ENCODE measurements at regions not wholly inside any gene's neighbourhood (a gene's known extent, or its start where the extent isn't known, plus 50 kb on each side); places are given as distances from the start of the nearest gene placed in this dataset.

DNA sequence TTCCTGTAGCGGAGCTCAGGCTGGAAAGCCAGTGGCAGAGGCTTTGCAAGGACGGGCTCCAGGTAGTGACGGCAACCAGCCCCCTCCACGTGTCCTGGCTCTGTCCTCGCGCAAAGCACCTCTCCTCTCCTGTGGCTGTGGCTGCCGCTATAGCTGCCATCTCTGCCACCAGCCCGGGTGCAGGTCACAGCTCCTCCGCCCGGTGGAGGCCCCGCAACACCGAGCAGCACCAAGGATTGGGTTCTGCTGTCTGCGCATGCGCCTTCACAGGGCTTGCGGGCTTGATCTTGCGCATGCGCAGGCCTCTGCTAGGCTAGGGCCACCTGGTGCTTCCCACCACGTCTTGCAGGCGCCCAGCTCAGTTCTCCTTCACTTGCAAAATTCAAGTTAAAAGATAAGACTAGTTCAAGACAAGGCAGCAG lies 625.4 kb downstream of the QKI start:
- TF ChIP-seq POLR2A (IDR thresholded peaks at IDR 0.05): no peak
- TF ChIP-seq, protein P1, sequence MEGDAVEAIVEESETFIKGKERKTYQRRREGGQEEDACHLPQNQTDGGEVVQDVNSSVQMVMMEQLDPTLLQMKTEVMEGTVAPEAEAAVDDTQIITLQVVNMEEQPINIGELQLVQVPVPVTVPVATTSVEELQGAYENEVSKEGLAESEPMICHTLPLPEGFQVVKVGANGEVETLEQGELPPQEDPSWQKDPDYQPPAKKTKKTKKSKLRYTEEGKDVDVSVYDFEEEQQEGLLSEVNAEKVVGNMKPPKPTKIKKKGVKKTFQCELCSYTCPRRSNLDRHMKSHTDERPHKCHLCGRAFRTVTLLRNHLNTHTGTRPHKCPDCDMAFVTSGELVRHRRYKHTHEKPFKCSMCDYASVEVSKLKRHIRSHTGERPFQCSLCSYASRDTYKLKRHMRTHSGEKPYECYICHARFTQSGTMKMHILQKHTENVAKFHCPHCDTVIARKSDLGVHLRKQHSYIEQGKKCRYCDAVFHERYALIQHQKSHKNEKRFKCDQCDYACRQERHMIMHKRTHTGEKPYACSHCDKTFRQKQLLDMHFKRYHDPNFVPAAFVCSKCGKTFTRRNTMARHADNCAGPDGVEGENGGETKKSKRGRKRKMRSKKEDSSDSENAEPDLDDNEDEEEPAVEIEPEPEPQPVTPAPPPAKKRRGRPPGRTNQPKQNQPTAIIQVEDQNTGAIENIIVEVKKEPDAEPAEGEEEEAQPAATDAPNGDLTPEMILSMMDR (IDR thresholded peaks at IDR 0.05): no peak
- no peak for TF ChIP-seq POLR2AphosphoS5 (IDR thresholded peaks at IDR 0.05)
- TF ChIP-seq EP300 (IDR thresholded peaks at IDR 0.05; ENCODE audit: low read depth): no peak
